Mesenteric fat pad (tissue), 1 donor: ENCODE measurements at regions not wholly inside any gene's neighbourhood (a gene's known extent, or its start where the extent isn't known, plus 50 kb on each side); places are given as distances from the start of the nearest gene placed in this dataset.
"Not testable (repeated sequence)": the region's sequence is repeated elsewhere in the genome, so short reads cannot be mapped to it uniquely, and the experiment has no call there.

Source experiments
- DNase-seq: peaks from one replicate; pipeline ENCODE4 v3.0.0-alpha.2; 2020; ENCODE audit warnings: low spot score
- donor health status: DM: yes; HTN: yes; CAD: no.

DNA sequence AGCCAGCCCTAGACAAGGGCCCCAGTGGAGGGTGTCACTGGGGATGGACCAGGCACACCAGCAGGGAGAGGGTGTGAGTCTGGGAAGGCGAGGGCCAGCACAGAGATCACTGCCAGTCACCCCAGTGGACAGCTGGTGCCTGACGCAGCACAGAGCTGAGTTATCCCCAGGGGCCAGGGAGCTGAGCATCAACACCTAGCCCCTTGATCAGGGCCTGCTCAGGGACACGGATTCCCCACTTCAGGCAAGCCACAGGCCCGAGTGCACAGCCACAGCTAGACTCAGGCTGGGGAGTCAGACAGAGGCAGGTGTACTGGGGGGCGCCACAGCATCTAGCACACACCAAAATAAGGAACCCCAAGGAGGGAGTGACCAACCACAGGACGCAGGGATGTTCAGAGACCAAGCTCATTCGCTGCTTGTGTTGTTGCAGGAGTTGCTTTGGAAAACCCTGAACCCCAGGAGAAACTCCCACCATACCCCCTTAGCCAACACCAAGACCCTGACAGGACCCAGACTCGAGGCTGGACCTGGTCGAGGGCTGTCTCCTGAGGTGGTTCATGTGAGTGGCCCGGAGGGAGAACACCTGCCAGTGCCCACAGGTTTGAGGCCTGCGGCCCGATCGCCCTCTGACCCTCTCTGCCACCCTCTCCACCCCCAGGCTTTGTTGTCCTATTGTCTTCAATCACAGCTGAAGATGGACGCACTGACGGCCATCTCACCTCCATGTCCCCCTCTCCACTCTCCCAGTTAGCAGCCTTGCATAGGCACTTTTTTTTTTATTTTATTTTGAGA lies 146.8 kb downstream of the TPRA1 start:
- peak; percentile 82 for DNase-seq

DNA sequence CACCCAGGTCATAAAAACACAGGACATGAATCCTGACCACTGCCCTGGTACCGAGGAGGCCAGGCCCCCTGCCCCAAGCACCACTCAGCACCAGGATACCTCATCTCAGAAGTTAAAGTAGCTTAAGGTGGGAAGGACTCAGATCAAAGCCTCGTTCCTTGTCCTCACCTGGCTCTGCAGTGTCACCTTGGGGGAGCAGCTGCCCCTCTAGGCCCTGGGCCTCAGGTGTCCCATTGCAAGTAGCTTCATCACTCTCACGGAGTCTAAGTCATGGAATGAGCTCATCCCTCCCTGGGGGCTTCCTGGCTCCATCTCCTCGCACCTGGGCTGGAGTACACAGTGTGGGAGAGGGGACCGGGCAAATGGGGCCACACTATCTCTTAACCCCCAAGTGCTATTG lies 148.0 kb downstream of the TPRA1 start:
- peak; percentile 82 for DNase-seq

DNA sequence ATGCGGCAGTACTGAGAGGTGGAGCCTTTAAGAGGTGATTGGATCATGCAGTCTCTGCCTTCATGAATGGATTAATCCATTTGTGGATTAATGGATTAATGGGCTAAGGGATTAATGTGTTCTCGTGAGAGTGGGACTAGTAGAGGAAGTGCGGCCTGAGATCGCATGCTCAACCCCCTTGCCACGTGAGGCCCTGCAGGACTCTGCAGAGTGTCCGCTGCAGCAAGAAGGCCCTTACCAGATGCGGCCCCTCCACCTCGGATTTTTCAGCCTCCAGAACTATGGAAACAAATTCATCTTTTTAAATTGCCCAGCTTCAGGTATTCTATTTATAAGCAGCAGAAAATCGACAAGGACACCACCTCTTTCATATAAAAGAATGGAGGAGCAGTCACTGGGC lies 148.8 kb downstream of the TPRA1 start:
- DNase-seq: no peak

- peak; percentile 79 for DNase-seq
Observed at GRCh38 chr3:127440384-127440783, 150.1 kb downstream of the TPRA1 start.

DNA sequence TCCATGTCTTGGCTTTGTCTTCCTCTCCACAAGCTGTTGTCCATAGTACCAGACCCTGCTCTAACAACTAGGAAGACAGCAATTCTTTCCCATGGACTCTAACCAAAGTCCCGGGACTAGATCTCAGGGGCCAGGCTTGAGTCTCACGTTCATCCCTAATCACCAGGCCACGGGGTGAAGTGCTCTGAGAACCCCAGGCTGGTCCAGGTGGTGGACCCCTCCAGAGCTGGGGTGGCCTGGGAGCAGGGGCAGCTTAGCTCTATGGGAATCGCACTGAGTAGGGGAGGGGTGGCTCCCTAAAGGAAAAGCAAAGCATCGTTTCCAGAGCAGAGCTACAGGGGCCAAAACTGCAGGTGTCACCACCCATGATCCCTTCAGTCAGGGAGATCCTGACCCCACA lies 150.9 kb downstream of the TPRA1 start:
- no peak for DNase-seq

GRCh38 chr3:127438951-127439350 lies 151.1 kb upstream of the PRR20G start:
- DNase-seq: peak; percentile 55

- no peak for DNase-seq
Observed at GRCh38 chr3:127438371-127438770, 150.5 kb upstream of the PRR20G start.

DNA sequence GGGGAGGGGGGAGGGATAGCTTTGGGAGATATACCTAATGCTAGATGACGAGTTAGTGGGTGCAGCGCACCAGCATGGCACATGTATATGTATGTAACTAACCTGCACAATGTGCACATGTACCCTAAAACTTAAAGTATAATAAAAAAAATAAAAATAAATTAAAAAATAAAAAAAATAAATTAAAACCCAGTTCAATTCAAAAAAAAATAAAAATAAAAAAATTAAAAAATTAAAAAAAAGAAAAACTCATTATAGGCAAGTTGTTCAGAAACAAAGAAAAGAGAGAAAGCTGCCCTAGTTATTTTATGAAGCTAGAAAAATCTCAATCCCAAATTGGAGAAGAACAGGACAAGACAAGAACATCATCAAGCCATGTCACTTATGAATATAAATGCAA lies 147.5 kb upstream of the PRR20G start:
- DNase-seq: not testable (repeated sequence)

- DNase-seq: no peak
Observed at GRCh38 chr3:127431066-127431465, 143.2 kb upstream of the PRR20G start.

GRCh38 chr3:127428344-127428997 lies 140.6 kb upstream of the PRR20G start:
- peak; percentile 51 for DNase-seq

DNA sequence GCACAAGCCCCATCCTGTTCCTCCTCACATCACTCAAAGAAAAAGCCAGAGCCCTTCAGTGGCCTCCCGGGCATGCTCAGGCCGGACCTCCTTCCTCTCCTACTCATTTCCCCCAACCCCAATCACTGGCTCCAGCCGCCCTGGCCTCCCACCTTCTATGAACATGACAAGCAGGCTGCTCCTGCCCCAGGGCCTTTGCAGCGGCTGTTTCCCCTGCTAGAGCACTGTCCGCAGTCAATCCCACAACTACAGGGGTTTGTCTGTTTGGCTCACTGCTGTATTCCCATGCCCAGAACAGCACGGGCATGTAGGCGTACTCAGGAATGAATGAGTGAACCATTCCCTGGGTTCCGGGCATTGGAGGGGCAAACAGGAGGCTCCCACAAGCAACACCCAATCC lies 139.8 kb upstream of the PRR20G start:
- peak; percentile 82 for DNase-seq

GRCh38 chr3:127427156-127427555 lies 139.3 kb upstream of the PRR20G start:
- DNase-seq: peak; percentile 67

- DNase-seq: peak; percentile 76
Observed at GRCh38 chr3:127426444-127427153, 138.8 kb upstream of the PRR20G start.

DNA sequence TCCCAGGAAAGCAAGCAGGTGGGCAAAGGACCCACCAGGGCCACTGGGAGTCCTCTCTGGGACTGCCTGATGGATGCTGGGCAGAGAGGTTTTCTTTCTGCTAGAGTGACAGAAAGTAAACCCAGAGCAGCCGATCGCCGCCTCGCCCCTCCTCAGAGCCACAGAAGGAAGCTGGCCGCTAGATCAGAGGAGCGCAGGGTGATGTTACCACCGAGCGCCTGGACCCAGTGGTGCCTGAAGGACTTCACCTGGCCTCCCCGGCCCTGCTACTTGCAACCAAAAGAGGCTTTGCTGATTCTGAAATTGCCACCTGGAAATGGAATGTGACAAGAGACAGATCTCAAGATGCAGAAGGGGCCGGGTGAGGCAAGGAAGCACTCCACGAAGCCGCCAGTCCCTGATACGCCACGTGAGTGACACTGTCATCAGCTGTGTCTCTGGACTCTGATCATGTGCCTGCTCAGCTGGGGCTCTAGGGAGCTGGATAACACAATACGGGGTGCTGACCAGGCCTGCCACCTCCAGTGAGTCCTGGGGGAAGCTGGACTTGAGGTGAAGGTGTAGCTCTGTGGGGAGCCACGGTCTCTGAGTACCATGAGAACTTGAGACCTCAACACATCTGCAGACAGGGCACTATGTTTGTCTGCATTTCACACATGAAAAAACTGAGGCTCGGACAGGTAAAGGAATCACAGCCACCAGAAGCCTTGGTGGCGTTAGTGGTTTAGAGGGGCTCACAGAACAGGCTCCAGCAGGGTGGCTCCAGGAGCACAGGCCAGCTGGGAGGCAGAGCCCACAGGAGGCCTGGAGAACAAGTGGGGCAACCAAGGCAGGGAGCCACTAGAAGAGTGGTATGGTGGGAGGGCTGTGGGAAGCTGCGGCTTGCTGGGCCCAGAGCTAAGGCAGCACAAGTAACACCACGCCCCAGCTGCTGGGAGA lies 137.9 kb upstream of the PRR20G start:
- DNase-seq: peak; percentile 83

DNA sequence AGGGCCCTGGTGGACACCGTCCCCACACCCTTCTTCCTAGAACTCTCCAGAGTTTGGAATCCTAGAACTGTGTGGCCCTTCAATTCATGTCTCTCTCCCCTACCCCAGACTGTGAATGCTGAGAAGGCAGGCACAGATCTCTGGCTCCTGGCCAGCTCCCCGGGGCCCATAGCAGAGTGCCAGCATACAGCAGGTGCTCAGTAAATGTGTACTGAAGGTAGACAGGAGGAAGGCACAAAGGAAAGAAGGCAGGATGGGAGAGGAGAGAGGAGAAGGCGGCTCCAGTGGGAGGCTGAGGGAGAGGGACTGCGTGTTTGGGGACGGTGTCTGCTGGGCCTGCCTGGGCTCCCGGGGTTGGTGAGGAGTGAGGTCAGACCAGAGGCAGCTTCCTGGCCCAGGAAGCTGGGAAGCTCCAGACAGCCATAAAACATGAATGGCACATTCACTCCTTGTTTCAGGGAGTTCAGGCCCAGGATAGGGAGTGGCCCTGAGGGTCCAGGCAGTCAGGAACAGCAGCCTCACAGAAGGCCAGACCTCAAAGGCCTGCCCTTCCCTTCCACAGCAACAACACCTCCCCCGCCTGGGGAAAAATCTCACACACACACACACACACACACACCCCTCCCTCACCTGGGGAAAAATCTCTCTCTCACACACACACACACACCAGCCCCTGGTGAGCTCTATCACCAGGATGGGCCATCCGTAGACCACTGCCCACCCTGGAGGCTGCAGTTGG lies 137.1 kb upstream of the PRR20G start:
- DNase-seq: no peak

DNA sequence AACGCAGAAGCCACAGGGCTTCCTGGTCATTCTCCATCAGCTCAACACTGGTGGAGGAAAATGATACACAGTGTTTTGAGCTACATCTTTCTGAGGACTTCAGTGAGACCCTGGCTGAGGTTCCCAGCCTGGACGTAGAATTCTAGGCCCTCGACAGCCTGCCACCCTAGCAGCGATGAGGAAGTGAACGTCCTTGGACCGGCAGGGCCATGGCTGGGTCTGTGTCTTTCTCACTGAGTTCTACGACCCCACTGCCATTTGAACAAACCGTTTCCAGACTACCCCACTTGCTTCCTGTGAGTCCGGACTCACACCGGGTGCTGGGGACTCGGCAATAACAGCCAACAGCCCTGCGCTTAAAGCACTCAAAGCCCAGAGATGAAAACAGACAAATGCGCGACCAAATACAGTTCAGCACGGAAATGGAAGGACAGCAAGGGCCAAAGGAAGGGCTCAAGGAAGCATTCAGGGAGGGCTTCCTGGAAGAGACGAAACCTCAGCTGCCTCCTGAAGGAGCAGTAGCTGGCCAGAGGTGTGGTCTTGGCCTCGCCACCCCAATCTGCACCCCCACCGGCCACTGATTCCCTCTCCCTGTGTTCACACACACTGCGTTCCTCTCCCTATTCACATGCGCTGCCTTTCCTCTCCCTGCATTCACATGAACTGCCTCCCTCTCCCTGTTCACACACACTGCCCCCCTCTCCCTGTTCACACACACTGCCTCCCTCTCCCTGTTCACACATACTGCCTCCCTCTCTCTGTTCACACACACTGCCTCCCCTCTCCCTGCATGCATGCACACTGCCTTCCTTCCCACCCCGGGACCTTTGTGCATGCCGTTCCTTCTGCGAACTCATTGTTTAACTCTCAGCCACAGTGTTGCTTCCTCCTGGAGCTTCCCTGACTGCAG lies 136.3 kb upstream of the PRR20G start:
- peak; percentile 62 for DNase-seq

DNA sequence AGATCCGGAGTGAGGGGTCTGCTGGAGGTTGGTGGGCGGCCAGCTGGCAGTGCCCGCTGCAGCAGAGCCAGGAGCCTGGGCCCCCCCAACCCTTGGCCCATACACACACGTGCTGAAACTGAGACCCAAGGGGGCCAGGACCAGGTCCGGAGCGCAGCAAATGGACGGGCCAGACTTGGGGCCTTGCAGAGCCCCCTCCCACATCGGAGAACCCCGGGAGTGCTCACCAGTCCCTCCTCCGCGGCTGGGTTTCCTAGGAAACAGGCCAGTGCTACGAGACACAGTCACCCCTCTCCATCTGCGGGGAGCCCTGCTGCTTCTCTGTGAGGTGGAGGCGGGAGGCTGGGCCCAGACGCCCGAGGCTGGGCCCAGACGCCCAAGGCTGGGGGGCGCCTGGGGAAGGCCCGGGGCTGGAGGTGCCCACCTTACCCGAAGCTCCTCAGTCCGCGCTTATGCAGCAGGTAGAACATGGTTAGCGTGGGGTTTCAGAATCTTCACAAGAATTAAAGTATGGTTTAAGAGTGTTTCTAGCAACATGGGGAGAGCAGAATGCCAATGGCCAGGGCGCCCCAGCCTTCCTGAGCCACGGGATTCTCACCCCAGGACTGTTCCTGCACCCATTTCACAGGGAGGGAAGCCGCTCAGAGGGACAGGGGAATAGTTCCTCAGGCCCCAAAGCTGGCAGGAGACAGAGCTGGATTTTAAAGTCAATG lies 135.0 kb upstream of the PRR20G start:
- DNase-seq: no peak

DNA sequence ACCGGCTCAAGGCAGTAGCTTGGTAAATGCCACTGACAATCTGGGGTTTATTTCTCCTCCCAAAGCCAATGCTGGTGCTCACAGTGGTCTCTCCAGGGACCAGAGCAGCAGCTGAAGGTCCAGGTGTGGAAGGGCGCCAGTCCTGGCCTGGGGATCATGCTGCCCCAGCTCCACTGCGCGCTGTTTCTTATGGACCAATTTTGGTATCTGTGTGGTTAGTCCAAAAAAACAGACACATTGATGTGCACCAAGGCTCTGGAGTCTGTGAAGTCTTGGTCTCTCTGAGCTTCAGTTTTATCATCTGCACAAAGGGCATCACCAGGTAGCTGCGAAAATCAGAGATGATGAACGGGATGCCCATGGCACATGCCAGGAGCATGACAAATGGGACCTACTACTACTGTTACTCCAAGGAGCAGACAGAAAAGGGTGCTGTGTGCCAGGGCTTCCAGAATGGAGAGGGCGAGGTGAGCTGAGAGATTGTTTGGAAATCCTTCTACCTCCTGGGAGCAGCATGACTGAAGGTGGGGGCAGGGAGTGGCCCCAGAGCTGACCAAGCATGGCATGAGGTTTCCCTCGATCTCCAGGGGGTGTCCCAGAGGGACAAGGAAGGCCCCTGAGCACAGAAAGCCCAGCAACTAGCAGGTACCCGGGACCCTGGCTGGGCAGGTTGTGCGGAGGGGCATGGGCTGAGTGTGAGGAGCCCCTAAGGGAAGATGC lies 134.3 kb upstream of the PRR20G start:
- DNase-seq: no peak
